ENCODE measurements at regions not wholly inside any gene's neighbourhood (a gene's known extent, or its start where the extent isn't known, plus 50 kb on each side); places are given as distances from the start of the nearest gene placed in this dataset.

DNA sequence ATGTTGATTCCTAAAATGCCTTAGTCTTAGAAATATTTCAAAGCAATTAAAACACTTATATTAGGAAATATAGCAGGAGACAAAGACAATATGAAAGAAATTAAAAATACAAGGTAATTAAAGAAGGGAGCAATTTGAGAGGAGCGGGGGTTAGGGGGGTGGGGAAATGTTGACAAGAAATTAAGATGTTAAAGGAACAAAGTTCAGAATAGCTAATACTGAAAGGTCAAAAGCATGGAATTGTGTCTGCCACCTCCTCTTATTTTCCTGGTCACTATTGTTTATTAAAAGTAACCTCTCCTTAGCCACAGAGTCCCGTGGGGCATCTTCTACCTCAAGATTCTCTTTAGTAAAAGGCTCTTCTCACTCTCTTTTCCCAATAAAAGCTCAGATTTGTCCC is 244.1 kb downstream of the MREG start:
- no peaks in the 10 kb centered on the region for H3K9me3 ChIP-seq (ENCODE audit: severe bottlenecking)
- DNase-seq (ENCODE audit: low spot score) = no peak
- ATAC-seq (ENCODE audit: low read depth) = no peak
- no peaks in the 10 kb centered on the region for H3K36me3 ChIP-seq (ENCODE audit: low read depth)
- peaks cover 3% of the 10 kb centered on the region for H3K4me1 ChIP-seq (ENCODE audit: insufficient read depth, poor library complexity, severe bottlenecking)
- H3K27ac ChIP-seq (ENCODE audit: poor library complexity, severe bottlenecking) = no peak overlapping the region
- H3K4me3 ChIP-seq (ENCODE audit: severe bottlenecking) = no peak overlapping the region
- no peaks in the 10 kb centered on the region for H3K27me3 ChIP-seq (ENCODE audit: insufficient read depth, poor library complexity, severe bottlenecking)
- TF ChIP-seq, protein P1, sequence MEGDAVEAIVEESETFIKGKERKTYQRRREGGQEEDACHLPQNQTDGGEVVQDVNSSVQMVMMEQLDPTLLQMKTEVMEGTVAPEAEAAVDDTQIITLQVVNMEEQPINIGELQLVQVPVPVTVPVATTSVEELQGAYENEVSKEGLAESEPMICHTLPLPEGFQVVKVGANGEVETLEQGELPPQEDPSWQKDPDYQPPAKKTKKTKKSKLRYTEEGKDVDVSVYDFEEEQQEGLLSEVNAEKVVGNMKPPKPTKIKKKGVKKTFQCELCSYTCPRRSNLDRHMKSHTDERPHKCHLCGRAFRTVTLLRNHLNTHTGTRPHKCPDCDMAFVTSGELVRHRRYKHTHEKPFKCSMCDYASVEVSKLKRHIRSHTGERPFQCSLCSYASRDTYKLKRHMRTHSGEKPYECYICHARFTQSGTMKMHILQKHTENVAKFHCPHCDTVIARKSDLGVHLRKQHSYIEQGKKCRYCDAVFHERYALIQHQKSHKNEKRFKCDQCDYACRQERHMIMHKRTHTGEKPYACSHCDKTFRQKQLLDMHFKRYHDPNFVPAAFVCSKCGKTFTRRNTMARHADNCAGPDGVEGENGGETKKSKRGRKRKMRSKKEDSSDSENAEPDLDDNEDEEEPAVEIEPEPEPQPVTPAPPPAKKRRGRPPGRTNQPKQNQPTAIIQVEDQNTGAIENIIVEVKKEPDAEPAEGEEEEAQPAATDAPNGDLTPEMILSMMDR (IDR thresholded peaks at IDR 0.05; ENCODE audit: poor library complexity, severe bottlenecking) = no peak

DNA sequence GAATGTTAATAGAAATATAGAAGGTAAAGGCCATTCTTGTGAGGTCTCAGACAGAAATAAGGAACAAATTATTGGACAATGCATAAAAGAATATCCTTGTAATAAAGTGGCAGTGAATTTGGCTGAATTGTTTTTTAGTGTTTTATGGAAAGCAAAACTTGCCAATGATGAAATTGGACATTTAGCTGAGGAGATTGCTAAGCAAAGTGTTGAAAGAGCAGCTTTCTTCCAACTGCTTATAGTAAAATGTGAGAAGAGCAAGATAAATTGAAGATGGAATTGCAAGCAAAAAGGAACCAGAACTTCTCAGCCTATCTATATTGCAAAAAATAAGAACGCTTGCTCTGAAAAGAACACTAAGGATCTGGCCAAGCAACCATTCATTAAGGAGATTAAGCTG is 245.7 kb downstream of the MREG start:
- ATAC-seq (ENCODE audit: low read depth) = no peak
- H3K4me1 ChIP-seq (ENCODE audit: insufficient read depth, poor library complexity, severe bottlenecking) = peaks cover 3% of the 10 kb centered on the region
- H3K27ac ChIP-seq (ENCODE audit: poor library complexity, severe bottlenecking) = no peak overlapping the region
- H3K27me3 ChIP-seq (ENCODE audit: insufficient read depth, poor library complexity, severe bottlenecking) = no peaks in the 10 kb centered on the region
- no peak overlapping the region for H3K4me3 ChIP-seq (ENCODE audit: severe bottlenecking)
- no peaks in the 10 kb centered on the region for H3K9me3 ChIP-seq (ENCODE audit: severe bottlenecking)
- TF ChIP-seq, protein P1 (IDR thresholded peaks at IDR 0.05; ENCODE audit: poor library complexity, severe bottlenecking) = no peak
- no peak for DNase-seq (ENCODE audit: low spot score)
- no peaks in the 10 kb centered on the region for H3K36me3 ChIP-seq (ENCODE audit: low read depth)

DNA sequence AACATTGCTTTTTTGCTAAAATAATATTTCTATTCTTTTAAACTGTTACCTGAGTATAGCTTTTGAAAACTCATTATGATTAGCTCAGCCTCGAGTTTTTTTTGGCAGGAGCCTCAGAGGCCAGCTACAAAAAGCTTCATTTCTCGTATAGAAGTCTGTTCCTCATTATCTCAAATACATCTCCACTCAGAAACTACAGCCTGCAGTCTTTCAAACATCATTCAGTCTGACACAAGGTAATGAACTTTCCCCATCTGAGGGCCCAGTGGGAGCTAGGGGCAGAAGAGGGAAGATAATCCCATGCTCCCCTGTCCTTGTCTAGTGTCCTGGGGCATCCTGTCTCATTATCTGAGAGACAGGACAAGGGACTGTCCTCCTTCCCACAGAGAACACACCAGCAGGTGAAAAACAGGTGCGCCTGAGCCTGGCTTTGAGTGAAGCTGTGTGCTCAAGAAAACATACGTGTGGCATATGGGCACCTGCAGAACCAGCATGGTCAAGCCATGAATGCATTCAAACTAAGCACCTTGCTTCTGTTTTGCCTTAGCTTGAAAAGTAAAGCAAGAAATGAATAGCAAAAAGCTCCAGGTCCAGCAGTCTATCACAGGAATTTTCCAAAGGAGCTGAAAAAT is 247.5 kb downstream of the MREG start:
- DNase-seq (ENCODE audit: low spot score) (no peak), ATAC-seq (ENCODE audit: low read depth) (no peak)
- Histone ChIP-seq H3K4me1 (ENCODE audit: insufficient read depth, poor library complexity, severe bottlenecking) (peaks cover 3% of the 10 kb centered on the region), H3K27me3 (ENCODE audit: insufficient read depth, poor library complexity, severe bottlenecking) (no peaks in the 10 kb centered on the region), H3K9me3 (ENCODE audit: severe bottlenecking) (no peaks in the 10 kb centered on the region), H3K27ac (ENCODE audit: poor library complexity, severe bottlenecking) (no peak overlapping the region), H3K36me3 (ENCODE audit: low read depth) (no peaks in the 10 kb centered on the region), H3K4me3 (ENCODE audit: severe bottlenecking) (no peak overlapping the region)
- TF ChIP-seq, protein P1 (IDR thresholded peaks at IDR 0.05; ENCODE audit: poor library complexity, severe bottlenecking) = no peak

DNA sequence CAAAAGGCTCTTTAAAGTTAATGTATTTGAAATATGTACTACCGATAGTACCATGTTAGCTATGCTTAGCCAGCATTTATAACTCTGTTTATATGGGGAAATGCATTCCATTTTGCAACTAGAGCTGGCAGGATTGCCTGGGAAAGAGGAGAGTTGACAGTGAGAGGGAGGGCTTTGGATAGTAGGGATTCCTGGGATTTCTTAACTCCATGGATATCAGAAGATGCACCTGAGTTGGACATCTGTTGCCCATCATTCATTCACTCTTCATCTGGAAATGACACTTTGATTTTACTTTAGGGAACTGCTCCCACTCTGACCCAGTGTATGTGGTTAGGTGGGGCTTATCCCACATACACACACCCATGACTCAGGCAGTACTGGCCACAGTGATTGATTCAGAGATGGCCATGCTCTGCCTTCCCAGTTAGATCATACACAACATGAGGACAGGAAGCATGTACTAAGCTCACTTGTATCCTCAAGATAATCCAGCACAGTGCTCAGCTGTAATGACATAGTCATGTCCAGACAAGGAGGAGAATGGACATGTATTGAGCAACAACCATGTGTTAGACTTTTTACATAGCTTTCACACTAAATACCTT is 248.8 kb downstream of the MREG start:
- Histone ChIP-seq H3K4me3 (ENCODE audit: severe bottlenecking) (no peak overlapping the region), H3K36me3 (ENCODE audit: low read depth) (no peaks in the 10 kb centered on the region), H3K27ac (ENCODE audit: poor library complexity, severe bottlenecking) (no peak overlapping the region), H3K4me1 (ENCODE audit: insufficient read depth, poor library complexity, severe bottlenecking) (peaks cover 3% of the 10 kb centered on the region), H3K9me3 (ENCODE audit: severe bottlenecking) (no peaks in the 10 kb centered on the region), H3K27me3 (ENCODE audit: insufficient read depth, poor library complexity, severe bottlenecking) (no peaks in the 10 kb centered on the region)
- ATAC-seq (ENCODE audit: low read depth) (peak; percentile 62; the same call in 2 of the 3 replicates), DNase-seq (ENCODE audit: low spot score) (no peak)
- TF ChIP-seq, protein P1 (IDR thresholded peaks at IDR 0.05; ENCODE audit: poor library complexity, severe bottlenecking) = no peak

DNA sequence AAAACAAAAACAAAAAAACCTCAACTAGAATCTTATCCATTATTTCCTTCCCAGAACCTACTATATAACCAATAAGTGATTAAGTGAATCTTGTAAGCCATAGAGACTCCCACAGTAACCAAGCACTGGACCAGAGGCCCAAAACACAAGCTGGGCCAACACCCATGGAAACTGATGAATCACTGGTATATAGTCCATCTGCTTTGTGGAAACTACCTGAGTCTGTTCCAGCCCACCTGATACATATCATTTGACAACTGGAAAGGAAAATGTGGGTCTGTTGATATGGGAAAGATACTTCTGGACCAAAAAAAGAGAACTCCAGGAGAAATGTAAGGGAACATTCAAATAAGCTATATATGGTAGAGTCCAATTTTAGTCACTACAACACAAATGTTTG is 252.8 kb downstream of the MREG start:
- Histone ChIP-seq H3K4me3 (ENCODE audit: severe bottlenecking) (no peak overlapping the region), H3K36me3 (ENCODE audit: low read depth) (no peaks in the 10 kb centered on the region), H3K4me1 (ENCODE audit: insufficient read depth, poor library complexity, severe bottlenecking) (peaks cover 3% of the 10 kb centered on the region), H3K27ac (ENCODE audit: poor library complexity, severe bottlenecking) (no peak overlapping the region), H3K9me3 (ENCODE audit: severe bottlenecking) (no peaks in the 10 kb centered on the region), H3K27me3 (ENCODE audit: insufficient read depth, poor library complexity, severe bottlenecking) (no peaks in the 10 kb centered on the region)
- TF ChIP-seq, protein P1 (IDR thresholded peaks at IDR 0.05; ENCODE audit: poor library complexity, severe bottlenecking) = no peak
- ATAC-seq (ENCODE audit: low read depth) (no peak), DNase-seq (ENCODE audit: low spot score) (no peak)

Measured in RWPE2 (cell line).